IPS DF 19.7 (cell line): ENCODE measurements at regions not wholly inside any gene's neighbourhood (a gene's known extent, or its start where the extent isn't known, plus 50 kb on each side); places are given as distances from the start of the nearest gene placed in this dataset.

Experiments
- DNase-seq: peaks from one replicate; pipeline ENCODE4 v3.0.0-alpha.2; 2013; ENCODE audit warnings: low read depth, low spot score

GRCh38 chr10:34869135-34869836 lies 54.2 kb upstream of the PARD3 start:
- DNase-seq = no peak

- DNase-seq = no peak
Observed at GRCh38 chr10:34868589-34868988, 53.5 kb upstream of the PARD3 start.

- peak; percentile 25 for DNase-seq
Observed at GRCh38 chr10:34866848-34867247, 51.8 kb upstream of the PARD3 start.
